ENCODE measurements at regions not wholly inside any gene's neighbourhood (a gene's known extent, or its start where the extent isn't known, plus 50 kb on each side); places are given as distances from the start of the nearest gene placed in this dataset.
"Not testable (repeated sequence)": the region's sequence is repeated elsewhere in the genome, so short reads cannot be mapped to it uniquely, and the experiment has no call there.

GRCh38 chr6:14770040-14770439 is 475.8 kb upstream of the JARID2 start:
- no peak for DNase-seq

GRCh38 chr6:14770572-14770971 is 475.3 kb upstream of the JARID2 start:
- DNase-seq = peak; percentile 49

- DNase-seq = no peak
These were observed 474.9 kb upstream of the JARID2 start for GRCh38 chr6:14771016-14771415.

GRCh38 chr6:14772188-14772587 is 473.7 kb upstream of the JARID2 start:
- no peak for DNase-seq

GRCh38 chr6:14775528-14775927 is 470.3 kb upstream of the JARID2 start:
- no peak for DNase-seq

GRCh38 chr6:14776307-14776706 is 469.6 kb upstream of the JARID2 start:
- no peak for DNase-seq

GRCh38 chr6:14781772-14782525 is 463.9 kb upstream of the JARID2 start:
- DNase-seq = no peak

GRCh38 chr6:14782921-14783464 is 462.9 kb upstream of the JARID2 start:
- DNase-seq = not testable (repeated sequence)

- DNase-seq = no peak
These were observed 462.3 kb upstream of the JARID2 start for GRCh38 chr6:14783594-14783993.

- no peak for DNase-seq
These were observed 461.0 kb upstream of the JARID2 start for GRCh38 chr6:14784596-14785492.

GRCh38 chr6:14785493-14785790 is 460.4 kb upstream of the JARID2 start:
- no peak for DNase-seq

- no peak for DNase-seq
These were observed 459.9 kb upstream of the JARID2 start for GRCh38 chr6:14786008-14786407.

GRCh38 chr6:14786455-14786854 is 459.4 kb upstream of the JARID2 start:
- DNase-seq = no peak

- DNase-seq = no peak
These were observed 458.6 kb upstream of the JARID2 start for GRCh38 chr6:14787250-14787649.

GRCh38 chr6:14787677-14788076 is 458.2 kb upstream of the JARID2 start:
- no peak for DNase-seq

- DNase-seq = no peak
These were observed 455.9 kb upstream of the JARID2 start for GRCh38 chr6:14789996-14790395.

GRCh38 chr6:14790976-14791375 is 454.9 kb upstream of the JARID2 start:
- DNase-seq = no peak

GRCh38 chr6:14791526-14791925 is 454.3 kb upstream of the JARID2 start:
- DNase-seq = peak; percentile 59

GRCh38 chr6:14792118-14792955 is 453.5 kb upstream of the JARID2 start:
- DNase-seq = no peak

GRCh38 chr6:14795451-14795850 is 450.4 kb upstream of the JARID2 start:
- no peak for DNase-seq

- DNase-seq = peak; percentile 68
These were observed 448.7 kb upstream of the JARID2 start for GRCh38 chr6:14796974-14797762.
